HL-60 (cell line): ENCODE measurements at regions not wholly inside any gene's neighbourhood (a gene's known extent, or its start where the extent isn't known, plus 50 kb on each side); places are given as distances from the start of the nearest gene placed in this dataset.

Source experiments
- DNase-seq, 2 experiments: peaks; one replicate each; pipeline ENCODE4 v3.0.0-alpha.2; 2010 to 2020; ENCODE audit warnings: low read depth in 1 of 2, low spot score in 1 of 2
- H3K27ac ChIP-seq: fragments of 250-450 bp; sonication (Bioruptor Pico); replicated peaks from 2 replicates; pipeline ENCODE4 v1.5.1; 2020; ENCODE audit warnings: mild to moderate bottlenecking, moderate library complexity
- H3K27me3 ChIP-seq: fragments of 250-450 bp; sonication (Bioruptor Pico); 2 replicates; pipeline ENCODE4 v1.5.1; 2021; ENCODE audit warnings: mild to moderate bottlenecking, moderate library complexity; ENCODE audit not compliant: insufficient read depth, poor library complexity, severe bottlenecking
- H3K4me3 ChIP-seq: replicated peaks from 2 replicates; pipeline ENCODE4 v1.5.1; 2011; ENCODE audit warnings: mild to moderate bottlenecking, control low read depth, low read length; ENCODE audit not compliant: insufficient read depth
- GABPA ChIP-seq: IDR thresholded peaks from 2 replicates; pipeline ENCODE4 v1.6.1; 2012; ENCODE audit warnings: low read depth
- POLR2AphosphoS5 ChIP-seq: IDR thresholded peaks from 2 replicates; pipeline ENCODE4 v1.6.1; 2012; ENCODE audit warnings: low read depth
- SPI1 ChIP-seq: IDR thresholded peaks from 2 replicates; pipeline ENCODE4 v1.6.1; 2012; ENCODE audit warnings: low read depth, mild to moderate bottlenecking, borderline replicate concordance
- TF ChIP-seq, protein P1 (sequence below): IDR thresholded peaks from 2 replicates; pipeline ENCODE4 v1.6.1; 2012; ENCODE audit warnings: low read depth; ENCODE audit not compliant: insufficient replicate concordance
- TF ChIP-seq, protein P2 (sequence below): IDR thresholded peaks from one replicate; pipeline ENCODE4 v1.5.1; 2011; ENCODE audit warnings: low read length, control low read depth, inconsistent platforms; ENCODE audit not compliant: insufficient read depth

DNA sequence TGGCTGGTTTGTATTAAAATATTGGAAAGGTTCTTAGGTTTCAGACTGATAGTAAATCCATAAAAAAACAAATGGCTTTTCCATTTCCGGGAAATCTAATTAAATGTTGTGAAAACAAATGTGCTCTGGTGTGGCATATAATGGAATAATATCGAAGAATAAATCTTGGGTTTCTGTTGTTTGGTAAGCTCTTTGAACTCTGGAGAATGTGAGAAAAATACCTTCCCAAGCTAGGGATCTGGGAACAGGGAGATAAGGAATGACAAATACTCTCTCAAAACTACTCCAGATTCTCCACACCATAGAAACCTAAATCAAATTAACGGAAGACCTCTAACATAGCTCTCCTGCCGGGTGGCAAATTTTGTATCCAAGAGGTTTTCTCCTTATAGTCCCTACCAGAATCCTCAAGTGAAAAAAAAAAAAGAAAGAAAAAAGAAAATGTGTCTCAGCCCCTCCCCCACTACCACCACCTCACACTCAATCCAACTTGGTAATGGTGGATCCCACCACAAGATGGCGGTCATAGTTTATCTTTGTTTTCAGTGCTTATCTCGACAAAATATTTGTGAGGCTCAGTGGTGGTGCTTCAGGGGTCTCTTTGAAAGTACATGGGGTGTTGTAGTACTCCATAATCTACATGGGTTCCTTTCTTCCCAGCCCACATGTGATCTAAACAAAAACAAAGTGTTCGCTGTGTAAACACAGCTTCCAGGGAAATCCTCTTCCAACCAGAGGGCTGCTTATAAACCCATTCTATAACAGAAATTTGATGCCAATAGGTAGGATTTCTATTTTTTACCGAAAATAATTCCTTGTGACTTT, 54.5 kb upstream of the FST start:
- no peaks in the 10 kb centered on the region for H3K27me3 ChIP-seq
- no peak overlapping the region for H3K27ac ChIP-seq
- peak in 1 of 2 experiments; percentile 39 for DNase-seq
- TF ChIP-seq, protein P1, sequence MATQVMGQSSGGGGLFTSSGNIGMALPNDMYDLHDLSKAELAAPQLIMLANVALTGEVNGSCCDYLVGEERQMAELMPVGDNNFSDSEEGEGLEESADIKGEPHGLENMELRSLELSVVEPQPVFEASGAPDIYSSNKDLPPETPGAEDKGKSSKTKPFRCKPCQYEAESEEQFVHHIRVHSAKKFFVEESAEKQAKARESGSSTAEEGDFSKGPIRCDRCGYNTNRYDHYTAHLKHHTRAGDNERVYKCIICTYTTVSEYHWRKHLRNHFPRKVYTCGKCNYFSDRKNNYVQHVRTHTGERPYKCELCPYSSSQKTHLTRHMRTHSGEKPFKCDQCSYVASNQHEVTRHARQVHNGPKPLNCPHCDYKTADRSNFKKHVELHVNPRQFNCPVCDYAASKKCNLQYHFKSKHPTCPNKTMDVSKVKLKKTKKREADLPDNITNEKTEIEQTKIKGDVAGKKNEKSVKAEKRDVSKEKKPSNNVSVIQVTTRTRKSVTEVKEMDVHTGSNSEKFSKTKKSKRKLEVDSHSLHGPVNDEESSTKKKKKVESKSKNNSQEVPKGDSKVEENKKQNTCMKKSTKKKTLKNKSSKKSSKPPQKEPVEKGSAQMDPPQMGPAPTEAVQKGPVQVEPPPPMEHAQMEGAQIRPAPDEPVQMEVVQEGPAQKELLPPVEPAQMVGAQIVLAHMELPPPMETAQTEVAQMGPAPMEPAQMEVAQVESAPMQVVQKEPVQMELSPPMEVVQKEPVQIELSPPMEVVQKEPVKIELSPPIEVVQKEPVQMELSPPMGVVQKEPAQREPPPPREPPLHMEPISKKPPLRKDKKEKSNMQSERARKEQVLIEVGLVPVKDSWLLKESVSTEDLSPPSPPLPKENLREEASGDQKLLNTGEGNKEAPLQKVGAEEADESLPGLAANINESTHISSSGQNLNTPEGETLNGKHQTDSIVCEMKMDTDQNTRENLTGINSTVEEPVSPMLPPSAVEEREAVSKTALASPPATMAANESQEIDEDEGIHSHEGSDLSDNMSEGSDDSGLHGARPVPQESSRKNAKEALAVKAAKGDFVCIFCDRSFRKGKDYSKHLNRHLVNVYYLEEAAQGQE: no peak
- TF ChIP-seq, protein P2, sequence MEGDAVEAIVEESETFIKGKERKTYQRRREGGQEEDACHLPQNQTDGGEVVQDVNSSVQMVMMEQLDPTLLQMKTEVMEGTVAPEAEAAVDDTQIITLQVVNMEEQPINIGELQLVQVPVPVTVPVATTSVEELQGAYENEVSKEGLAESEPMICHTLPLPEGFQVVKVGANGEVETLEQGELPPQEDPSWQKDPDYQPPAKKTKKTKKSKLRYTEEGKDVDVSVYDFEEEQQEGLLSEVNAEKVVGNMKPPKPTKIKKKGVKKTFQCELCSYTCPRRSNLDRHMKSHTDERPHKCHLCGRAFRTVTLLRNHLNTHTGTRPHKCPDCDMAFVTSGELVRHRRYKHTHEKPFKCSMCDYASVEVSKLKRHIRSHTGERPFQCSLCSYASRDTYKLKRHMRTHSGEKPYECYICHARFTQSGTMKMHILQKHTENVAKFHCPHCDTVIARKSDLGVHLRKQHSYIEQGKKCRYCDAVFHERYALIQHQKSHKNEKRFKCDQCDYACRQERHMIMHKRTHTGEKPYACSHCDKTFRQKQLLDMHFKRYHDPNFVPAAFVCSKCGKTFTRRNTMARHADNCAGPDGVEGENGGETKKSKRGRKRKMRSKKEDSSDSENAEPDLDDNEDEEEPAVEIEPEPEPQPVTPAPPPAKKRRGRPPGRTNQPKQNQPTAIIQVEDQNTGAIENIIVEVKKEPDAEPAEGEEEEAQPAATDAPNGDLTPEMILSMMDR: peak; percentile 18
- no peak overlapping the region for H3K4me3 ChIP-seq

DNA sequence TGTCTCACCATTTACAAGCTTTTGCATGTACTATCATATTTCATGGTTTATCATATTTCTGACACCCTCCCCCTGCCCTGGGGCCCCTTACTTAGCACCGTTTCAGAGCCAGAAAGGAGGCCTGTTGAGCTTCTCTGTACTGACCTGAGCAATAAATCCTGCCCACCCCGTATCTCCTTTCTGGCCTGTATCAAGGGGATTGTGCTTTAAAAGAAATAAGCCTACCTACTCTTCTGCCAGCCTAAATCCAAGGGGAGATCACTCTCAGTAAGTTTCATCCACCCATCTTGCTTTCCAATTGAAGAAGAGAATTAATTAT, 54.0 kb upstream of the FST start:
- H3K27me3 ChIP-seq: no peaks in the 10 kb centered on the region
- TF ChIP-seq, protein P2: no peak
- TF ChIP-seq, protein P1: no peak
- TF ChIP-seq SPI1: no peak
- no peak for TF ChIP-seq GABPA
- no peak for TF ChIP-seq POLR2AphosphoS5
- no peak for DNase-seq
- no peak overlapping the region for H3K27ac ChIP-seq
- H3K4me3 ChIP-seq: no peak overlapping the region

DNA sequence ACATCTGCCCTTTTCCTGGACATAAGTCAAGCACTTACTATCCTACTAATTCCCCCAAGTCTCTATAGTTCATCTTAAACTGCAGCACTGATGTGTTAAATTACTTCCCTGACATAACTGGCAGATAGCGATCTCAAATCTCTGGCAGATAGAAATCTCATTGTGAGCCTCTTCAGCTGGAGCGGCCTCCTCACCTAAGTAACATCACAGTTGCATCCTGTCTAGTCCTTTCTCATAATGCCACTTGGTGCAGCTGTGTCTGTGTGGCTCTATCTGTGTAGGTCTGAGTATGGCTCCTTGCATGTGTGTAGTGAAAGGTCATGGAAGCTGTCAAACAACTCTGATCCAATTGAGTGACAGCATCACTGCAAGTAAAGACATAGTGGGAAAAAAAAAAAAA, 53.6 kb upstream of the FST start:
- Histone ChIP-seq H3K27ac (no peak overlapping the region), H3K27me3 (no peaks in the 10 kb centered on the region), H3K4me3 (no peak overlapping the region)
- TF ChIP-seq GABPA (no peak), POLR2AphosphoS5 (no peak)
- TF ChIP-seq, protein P1: no peak
- TF ChIP-seq, protein P2: no peak
- DNase-seq: no peak
